SK-N-SH (cell line): ENCODE measurements at regions not wholly inside any gene's neighbourhood (a gene's known extent, or its start where the extent isn't known, plus 50 kb on each side); places are given as distances from the start of the nearest gene placed in this dataset.

Source experiments
- CTCF ChIA-PET: fragments of 300-600, 350-600 bp; formaldehyde crosslinking; extraction: SDS; loops from one replicate; lab custom pipeline; 2021; lab: Yijun Ruan, JAX
- POLR2A ChIA-PET: fragments of 350-600 bp; sonication (Branson Sonifier 250); formaldehyde crosslinking; extraction: SDS; loops from one replicate; lab custom pipeline; 2020; ENCODE audit warnings: antibody characterized with exemption, inconsistent platforms; lab: Yijun Ruan, JAX
- DNase-seq: peaks from one replicate; pipeline ENCODE4 v3.0.0; 2012
- H2AFZ ChIP-seq: fragments of 200-600 bp; sonication (generic); 2 replicates; pipeline ENCODE4 v1.8.1; 2016; ENCODE audit warnings: antibody characterized with exemption, mild to moderate bottlenecking, low read depth
- H3F3A ChIP-seq: fragments of 200-600 bp; sonication (generic); replicated peaks from 2 replicates; pipeline ENCODE3; 2016; ENCODE audit warnings: antibody characterized with exemption, mild to moderate bottlenecking; ENCODE audit not compliant: insufficient read depth
- H3K27ac ChIP-seq, 2 experiments: fragments of 200-500 bp in 1 of 2; fragments of 200-600 bp in 1 of 2; sonication (Bioruptor generic) in 1 of 2; sonication (generic), shearing (Covaris generic) in 1 of 2; 2 replicates each; pipeline versions ENCODE4 v1.5.1 to v1.6.1; 2014 to 2016; ENCODE audit warnings: low read depth in 2 of 2, inconsistent platforms in 1 of 2, low read length in 1 of 2, mild to moderate bottlenecking in 1 of 2, mixed read lengths in 1 of 2
- H3K27me3 ChIP-seq: fragments of 200-600 bp; sonication (generic), shearing (Covaris generic); 2 replicates; pipeline ENCODE4 v1.6.1; 2016; ENCODE audit warnings: mixed run types; ENCODE audit not compliant: insufficient read depth
- H3K36me3 ChIP-seq, 2 experiments: fragments of 200-500 bp in 1 of 2; fragments of 200-600 bp in 1 of 2; sonication (Bioruptor generic) in 1 of 2; sonication (generic) in 1 of 2; replicated peaks in 1 of 2; 2 replicates each; pipeline versions ENCODE3 to v1.5.1; 2014 to 2016; ENCODE audit warnings: low read length in 1 of 2, mild to moderate bottlenecking in 1 of 2; ENCODE audit not compliant: insufficient read depth in 2 of 2, control insufficient read depth in 1 of 2
- H3K4me1 ChIP-seq, 2 experiments: fragments of 200-500 bp in 1 of 2; fragments of 200-600 bp in 1 of 2; sonication (Bioruptor generic) in 1 of 2; sonication (generic), shearing (Covaris generic) in 1 of 2; 2 replicates each; pipeline versions ENCODE4 v1.5.1 to v1.6.1; 2014 to 2016; ENCODE audit warnings: low read depth in 1 of 2, low read length in 1 of 2, mixed run types in 1 of 2; ENCODE audit not compliant: insufficient read depth in 2 of 2, control insufficient read depth in 1 of 2
- H3K4me2 ChIP-seq: fragments of 200-600 bp; sonication (generic), shearing (Covaris generic); 2 replicates; pipeline ENCODE4 v1.6.1; 2017; ENCODE audit warnings: mixed run types
- H3K4me3 ChIP-seq, 2 experiments: fragments of 200-500 bp in 1 of 2; fragments of 200-600 bp in 1 of 2; sonication (Bioruptor generic) in 1 of 2; sonication (generic), shearing (Covaris generic) in 1 of 2; 2 replicates each; pipeline versions ENCODE4 v1.5.1 to v1.8.1; 2014 to 2016; ENCODE audit warnings: low read depth in 2 of 2, inconsistent platforms in 1 of 2, low read length in 1 of 2, mild to moderate bottlenecking in 1 of 2, mixed read lengths in 1 of 2, moderate library complexity in 1 of 2
- H3K79me2 ChIP-seq: fragments of 200-600 bp; sonication (generic); 2 replicates; pipeline ENCODE4 v1.8.1; 2017; ENCODE audit warnings: mild to moderate bottlenecking; ENCODE audit not compliant: insufficient read depth
- H3K9ac ChIP-seq: fragments of 200-600 bp; sonication (generic); 2 replicates; pipeline ENCODE4 v1.6.1; 2017; ENCODE audit warnings: mixed run types
- H3K9me2 ChIP-seq: fragments of 200-600 bp; sonication (generic); 2 replicates; pipeline ENCODE4 v1.6.1; 2017; ENCODE audit warnings: mixed run types
- H3K9me3 ChIP-seq: fragments of 200-600 bp; sonication (generic); 2 replicates; pipeline ENCODE4 v1.6.1; 2017; ENCODE audit warnings: mixed run types, mild to moderate bottlenecking, moderate library complexity
- H4K20me1 ChIP-seq: fragments of 200-600 bp; sonication (generic); 2 replicates; pipeline ENCODE4 v1.6.1; 2017; ENCODE audit warnings: mild to moderate bottlenecking, mixed run types; ENCODE audit not compliant: insufficient read depth
- CHD2 ChIP-seq: fragments of 150-350 bp; IDR thresholded peaks from 2 replicates; pipeline ENCODE4 v1.6.1; 2018; ENCODE audit warnings: low read length; ENCODE audit not compliant: partially characterized antibody
- ELF1 ChIP-seq: IDR thresholded peaks from 2 replicates; pipeline ENCODE4 v1.4.0; 2012
- EP300 ChIP-seq, 2 experiments: IDR thresholded peaks; 2 replicates each; pipeline versions ENCODE4 v1.4.0 to v1.6.1; 2012; ENCODE audit warnings: borderline replicate concordance in 1 of 2, low read depth in 1 of 2, low read length in 1 of 2
- EZH2phosphoT487 ChIP-seq: fragments of 200-600 bp; sonication (generic); IDR thresholded peaks from 2 replicates; pipeline ENCODE4 v1.6.1; 2017; ENCODE audit warnings: low read depth, mixed run types, mild to moderate bottlenecking, antibody characterized with exemption, moderate library complexity, borderline replicate concordance
- FOXM1 ChIP-seq: IDR thresholded peaks from 2 replicates; pipeline ENCODE4 v1.4.0; 2012; ENCODE audit warnings: low read depth, mild to moderate bottlenecking
- GATA2 ChIP-seq: sonication (generic); formaldehyde crosslinking; IDR thresholded peaks from 2 replicates; pipeline ENCODE4 v1.5.0; 2020; ENCODE audit warnings: mild to moderate bottlenecking, missing genetic modification reagents
- JUND ChIP-seq: IDR thresholded peaks from 2 replicates; pipeline ENCODE4 v1.4.0; 2012
- MAX ChIP-seq: IDR thresholded peaks from 2 replicates; pipeline ENCODE4 v1.4.0; 2012; ENCODE audit warnings: low read depth
- MXI1 ChIP-seq: IDR thresholded peaks from 2 replicates; pipeline ENCODE4 v1.6.1; 2012; ENCODE audit warnings: mild to moderate bottlenecking, low read depth, low read length, improper control_type of control experiment
- NFIC ChIP-seq: IDR thresholded peaks from 2 replicates; pipeline ENCODE4 v1.4.0; 2012; ENCODE audit warnings: borderline replicate concordance
- NRF1 ChIP-seq: IDR thresholded peaks from 2 replicates; pipeline ENCODE4 v1.6.1; 2012; ENCODE audit warnings: low read depth, mild to moderate bottlenecking, low read length
- POLR2AphosphoS5 ChIP-seq: IDR thresholded peaks from 2 replicates; pipeline ENCODE4 v1.6.1; 2012; ENCODE audit warnings: low read depth, low read length
- RAD21 ChIP-seq: IDR thresholded peaks from 2 replicates; pipeline ENCODE4 v1.6.1; 2012; ENCODE audit warnings: mild to moderate bottlenecking, low read length
- REST ChIP-seq: IDR thresholded peaks from 2 replicates; pipeline ENCODE4 v1.6.1; 2012; ENCODE audit warnings: mild to moderate bottlenecking, low read depth, low read length, moderate library complexity
- RXRA ChIP-seq: IDR thresholded peaks from 2 replicates; pipeline ENCODE4 v1.4.0; 2012; ENCODE audit warnings: low read depth, mild to moderate bottlenecking, borderline replicate concordance
- SIN3A ChIP-seq: IDR thresholded peaks from 2 replicates; pipeline ENCODE4 v1.6.1; 2012; ENCODE audit warnings: low read depth, mild to moderate bottlenecking, low read length, moderate library complexity, borderline replicate concordance
- TAF1 ChIP-seq: IDR thresholded peaks from 2 replicates; pipeline ENCODE4 v1.6.1; 2012; ENCODE audit warnings: low read depth, mild to moderate bottlenecking, low read length, moderate library complexity, borderline replicate concordance
- USF1 ChIP-seq: IDR thresholded peaks from 2 replicates; pipeline ENCODE4 v1.4.0; 2012; ENCODE audit warnings: low read depth, borderline replicate concordance
- USF2 ChIP-seq: fragments of 150-350 bp; IDR thresholded peaks from 2 replicates; pipeline ENCODE4 v1.6.1; 2017; ENCODE audit warnings: antibody characterized with exemption, low read length, low read depth, borderline replicate concordance
- YY1 ChIP-seq: IDR thresholded peaks from 2 replicates; pipeline ENCODE4 v1.4.0; 2012; ENCODE audit warnings: low read depth, mild to moderate bottlenecking
- WGBS: methylation state at CpG from one replicate; pipeline ENCODE4 v1.1.6; 2017; ENCODE audit warnings: low lambda C conversion rate; 5-methylcytosine and 5-hydroxymethylcytosine counted together

- ChIA-PET POLR2A (no interaction called here), CTCF (no interaction called here)
- Histone ChIP-seq H3K4me1 (no peaks in the 10 kb centered on the region), H3K9me2 (no peaks in the 10 kb centered on the region), H3K9ac (no peak overlapping the region), H3K9me3 (no peaks in the 10 kb centered on the region), H3K36me3 (no peaks in the 10 kb centered on the region), H3K27ac (no peak overlapping the region), H3K27me3 (peaks cover 6% of the 10 kb centered on the region; the same call in 1 of the 2 replicates), H3K4me3 (no peak overlapping the region), H3K4me2 (no peak overlapping the region), H2AFZ (no peak overlapping the region), H3F3A (no peaks in the 10 kb centered on the region), H3K79me2 (no peaks in the 10 kb centered on the region), H4K20me1 (no peaks in the 10 kb centered on the region)
- 68% methylated on average over 7 of the region's 7 CpGs for WGBS
- DNase-seq = no peak
- TF ChIP-seq USF2 (no peak), JUND (no peak), NRF1 (no peak), EZH2phosphoT487 (no peak), FOXM1 (no peak), SIN3A (no peak), NFIC (no peak)
Observed at GRCh38 chr16:54412777-54413455, 126.3 kb upstream of the IRX3 start.

GRCh38 chr16:54412037-54412436 lies 125.5 kb upstream of the IRX3 start:
- 69% methylated on average over 11 of the region's 11 CpGs for WGBS
- CTCF ChIA-PET = no interaction called here
- TF ChIP-seq TAF1 (no peak), REST (no peak), FOXM1 (no peak), GATA2 (CRISPR knock-in tag) (no peak), POLR2AphosphoS5 (no peak), MAX (no peak), CHD2 (no peak), USF2 (no peak), SIN3A (no peak), EP300 (IDR thresholded peaks at IDR 0.05; ENCODE audit: borderline replicate concordance in 1 of 2, low read depth in 1 of 2, low read length in 1 of 2) (no peak), USF1 (no peak), ELF1 (no peak), NFIC (no peak), MXI1 (no peak), RAD21 (no peak), YY1 (no peak), RXRA (no peak)
- no peak overlapping the region for H3K9ac ChIP-seq
- no peak overlapping the region for H3K4me3 ChIP-seq
- H3K9me3 ChIP-seq = no peaks in the 10 kb centered on the region
- H3F3A ChIP-seq = no peaks in the 10 kb centered on the region
- H3K4me2 ChIP-seq = no peak overlapping the region
- H3K36me3 ChIP-seq = no peaks in the 10 kb centered on the region
- H3K27ac ChIP-seq = no peak overlapping the region
- no peak for DNase-seq
- POLR2A ChIA-PET = no interaction called here
- H3K79me2 ChIP-seq = no peaks in the 10 kb centered on the region
- no peak overlapping the region for H2AFZ ChIP-seq
- H3K9me2 ChIP-seq = no peaks in the 10 kb centered on the region
- H4K20me1 ChIP-seq = no peaks in the 10 kb centered on the region
- peaks cover 6% of the 10 kb centered on the region; the same call in 1 of the 2 replicates for H3K27me3 ChIP-seq
- no peaks in the 10 kb centered on the region; a peak in 1 of 4 replicates for H3K4me1 ChIP-seq
